GM19395 (cell line): ENCODE measurements at regions not wholly inside any gene's neighbourhood (a gene's known extent, or its start where the extent isn't known, plus 50 kb on each side); places are given as distances from the start of the nearest gene placed in this dataset.

Source experiments
- ATAC-seq: cut with Tn5 transposase; IDR thresholded peaks from one replicate; pipeline ENCODE4 v1.9.1; 2021; ENCODE audit warnings: mild to moderate bottlenecking, moderate library complexity; ENCODE audit not compliant: unreplicated experiment

- no peak for ATAC-seq
Measured at GRCh38 chr11:115848080-115848479, 343.9 kb upstream of the CADM1 start.

GRCh38 chr11:115845872-115846271 is 341.7 kb upstream of the CADM1 start:
- ATAC-seq, result no peak

GRCh38 chr11:115843685-115844084 is 339.5 kb upstream of the CADM1 start:
- ATAC-seq, result no peak

- ATAC-seq, result no peak
Measured at GRCh38 chr11:115843111-115843510, 338.9 kb upstream of the CADM1 start.

GRCh38 chr11:115820026-115820425 is 315.8 kb upstream of the CADM1 start:
- ATAC-seq, result no peak

- ATAC-seq, result no peak
Measured at GRCh38 chr11:115819014-115819413, 314.8 kb upstream of the CADM1 start.

- ATAC-seq, result no peak
Measured at GRCh38 chr11:115817844-115818468, 313.7 kb upstream of the CADM1 start.

GRCh38 chr11:115808351-115808940 is 304.2 kb upstream of the CADM1 start:
- no peak for ATAC-seq

GRCh38 chr11:115806056-115806455 is 301.8 kb upstream of the CADM1 start:
- ATAC-seq, result no peak

- no peak for ATAC-seq
Measured at GRCh38 chr11:115803073-115803740, 299.0 kb upstream of the CADM1 start.

- ATAC-seq, result no peak
Measured at GRCh38 chr11:115802641-115803040, 298.4 kb upstream of the CADM1 start.

- ATAC-seq, result no peak
Measured at GRCh38 chr11:115792903-115793302, 288.7 kb upstream of the CADM1 start.

- ATAC-seq, result no peak
Measured at GRCh38 chr11:115787302-115787701, 283.1 kb upstream of the CADM1 start.

- no peak for ATAC-seq
Measured at GRCh38 chr11:115784796-115785521, 280.7 kb upstream of the CADM1 start.

GRCh38 chr11:115780646-115781362 is 276.6 kb upstream of the CADM1 start:
- no peak for ATAC-seq

- ATAC-seq, result no peak
Measured at GRCh38 chr11:115778928-115779650, 274.9 kb upstream of the CADM1 start.

GRCh38 chr11:115776916-115777315 is 272.7 kb upstream of the CADM1 start:
- ATAC-seq, result no peak

- no peak for ATAC-seq
Measured at GRCh38 chr11:115775846-115776245, 271.6 kb upstream of the CADM1 start.

- ATAC-seq, result no peak
Measured at GRCh38 chr11:115774756-115775155, 270.5 kb upstream of the CADM1 start.

- ATAC-seq, result no peak
Measured at GRCh38 chr11:115769891-115770290, 265.7 kb upstream of the CADM1 start.
